22Rv1 (cell line): ENCODE measurements at regions not wholly inside any gene's neighbourhood (a gene's known extent, or its start where the extent isn't known, plus 50 kb on each side); places are given as distances from the start of the nearest gene placed in this dataset.

Experiments
- ZFX ChIP-seq: fragments of 450-650 bp; IDR thresholded peaks from 2 replicates; pipeline ENCODE4 v1.6.1; 2017; ENCODE audit warnings: antibody characterized with exemption, borderline replicate concordance
- TF ChIP-seq, protein P1 (sequence below): fragments of 450-650 bp; IDR thresholded peaks from 2 replicates; pipeline ENCODE4 v1.5.1; 2017; ENCODE audit warnings: mild to moderate bottlenecking

DNA sequence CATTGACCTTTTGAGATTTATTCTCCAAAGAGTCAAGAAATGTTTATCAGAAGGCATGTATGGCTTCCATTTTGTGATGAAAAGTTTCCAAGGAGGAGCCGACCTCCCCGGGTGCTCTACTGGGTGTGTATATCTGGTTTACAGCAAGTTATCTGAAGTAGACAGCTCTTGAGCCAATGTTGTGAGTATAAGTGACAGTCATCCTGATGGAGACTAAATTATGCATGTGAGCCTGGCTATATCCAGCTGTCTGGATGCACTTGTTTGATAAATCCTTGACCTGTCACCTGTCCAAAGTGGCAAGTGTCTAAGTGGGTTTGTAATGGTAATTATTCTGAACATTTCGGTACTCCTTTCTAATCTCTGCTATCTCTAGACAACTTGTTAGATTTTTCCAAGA, 142.2 kb downstream of the NR2F2 start:
- TF ChIP-seq, protein P1, sequence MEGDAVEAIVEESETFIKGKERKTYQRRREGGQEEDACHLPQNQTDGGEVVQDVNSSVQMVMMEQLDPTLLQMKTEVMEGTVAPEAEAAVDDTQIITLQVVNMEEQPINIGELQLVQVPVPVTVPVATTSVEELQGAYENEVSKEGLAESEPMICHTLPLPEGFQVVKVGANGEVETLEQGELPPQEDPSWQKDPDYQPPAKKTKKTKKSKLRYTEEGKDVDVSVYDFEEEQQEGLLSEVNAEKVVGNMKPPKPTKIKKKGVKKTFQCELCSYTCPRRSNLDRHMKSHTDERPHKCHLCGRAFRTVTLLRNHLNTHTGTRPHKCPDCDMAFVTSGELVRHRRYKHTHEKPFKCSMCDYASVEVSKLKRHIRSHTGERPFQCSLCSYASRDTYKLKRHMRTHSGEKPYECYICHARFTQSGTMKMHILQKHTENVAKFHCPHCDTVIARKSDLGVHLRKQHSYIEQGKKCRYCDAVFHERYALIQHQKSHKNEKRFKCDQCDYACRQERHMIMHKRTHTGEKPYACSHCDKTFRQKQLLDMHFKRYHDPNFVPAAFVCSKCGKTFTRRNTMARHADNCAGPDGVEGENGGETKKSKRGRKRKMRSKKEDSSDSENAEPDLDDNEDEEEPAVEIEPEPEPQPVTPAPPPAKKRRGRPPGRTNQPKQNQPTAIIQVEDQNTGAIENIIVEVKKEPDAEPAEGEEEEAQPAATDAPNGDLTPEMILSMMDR: no peak
- no peak for TF ChIP-seq ZFX
